Skeletal muscle satellite cell (primary cell): ENCODE measurements at regions not wholly inside any gene's neighbourhood (a gene's known extent, or its start where the extent isn't known, plus 50 kb on each side); places are given as distances from the start of the nearest gene placed in this dataset.

Source experiments
- H3K27me3 ChIP-seq: 2 replicates; pipeline ENCODE4 v1.7.0; 2013; ENCODE audit warnings: low read length; ENCODE audit not compliant: control insufficient read depth, insufficient read depth
- H3K36me3 ChIP-seq: 2 replicates; pipeline ENCODE4 v1.7.0; 2013; ENCODE audit warnings: mild to moderate bottlenecking, control low read depth, low read length; ENCODE audit not compliant: insufficient read depth
- H3K4me1 ChIP-seq: 2 replicates; pipeline ENCODE4 v1.7.0; 2013; ENCODE audit warnings: low read length; ENCODE audit not compliant: control insufficient read depth, insufficient read depth
- H3K4me2 ChIP-seq: 2 replicates; pipeline ENCODE4 v1.7.0; 2013; ENCODE audit warnings: mild to moderate bottlenecking, low read length
- H3K4me3 ChIP-seq: 2 replicates; pipeline ENCODE4 v1.7.0; 2013; ENCODE audit warnings: low read length
- H3K9ac ChIP-seq: 2 replicates; pipeline ENCODE4 v1.7.0; 2013; ENCODE audit warnings: mild to moderate bottlenecking, low read depth, low read length, moderate library complexity
- H3K9me3 ChIP-seq: replicated peaks from 2 replicates; pipeline ENCODE4 v1.7.0; 2013; ENCODE audit warnings: mild to moderate bottlenecking, control low read depth, low read length

GRCh38 chr5:124796495-124796894, 50.1 kb upstream of the ZNF608 start:
- H3K27me3 ChIP-seq = no peaks in the 10 kb centered on the region
- H3K4me1 ChIP-seq = peaks cover 2% of the 10 kb centered on the region
- H3K4me2 ChIP-seq = no peak overlapping the region
- H3K9me3 ChIP-seq = no peaks in the 10 kb centered on the region
- no peaks in the 10 kb centered on the region for H3K36me3 ChIP-seq
- H3K4me3 ChIP-seq = no peak overlapping the region
- no peak overlapping the region for H3K9ac ChIP-seq

- H3K27me3 ChIP-seq = no peaks in the 10 kb centered on the region
- H3K9me3 ChIP-seq = no peaks in the 10 kb centered on the region
- H3K4me3 ChIP-seq = no peak overlapping the region
- H3K9ac ChIP-seq = no peak overlapping the region
- H3K4me1 ChIP-seq = no peaks in the 10 kb centered on the region
- H3K4me2 ChIP-seq = no peak overlapping the region
- no peaks in the 10 kb centered on the region for H3K36me3 ChIP-seq
These were observed 51.2 kb upstream of the ZNF608 start for GRCh38 chr5:124797665-124798087.

GRCh38 chr5:124798890-124799289, 52.5 kb upstream of the ZNF608 start:
- Histone ChIP-seq H3K9me3 (no peaks in the 10 kb centered on the region), H3K9ac (no peak overlapping the region), H3K36me3 (no peaks in the 10 kb centered on the region), H3K4me1 (no peaks in the 10 kb centered on the region), H3K27me3 (no peaks in the 10 kb centered on the region), H3K4me2 (no peak overlapping the region), H3K4me3 (no peak overlapping the region)

GRCh38 chr5:124801551-124801950, 55.1 kb upstream of the ZNF608 start:
- Histone ChIP-seq H3K4me3 (no peak overlapping the region), H3K9ac (no peak overlapping the region), H3K4me2 (no peak overlapping the region)

GRCh38 chr5:124803617-124804323, 57.3 kb upstream of the ZNF608 start:
- peaks cover 4% of the 10 kb centered on the region for H3K4me1 ChIP-seq
- H3K36me3 ChIP-seq = no peaks in the 10 kb centered on the region
- no peak overlapping the region for H3K9ac ChIP-seq
- no peak overlapping the region for H3K4me2 ChIP-seq
- H3K27me3 ChIP-seq = no peaks in the 10 kb centered on the region
- H3K4me3 ChIP-seq = no peak overlapping the region
- no peaks in the 10 kb centered on the region for H3K9me3 ChIP-seq

More at GRCh38 chr5:124801551-124801950, 55.1 kb upstream of the ZNF608 start:
- H3K36me3 ChIP-seq = no peaks in the 10 kb centered on the region
- no peaks in the 10 kb centered on the region for H3K27me3 ChIP-seq
- no peaks in the 10 kb centered on the region for H3K9me3 ChIP-seq
- H3K4me1 ChIP-seq = peaks cover 4% of the 10 kb centered on the region

- Histone ChIP-seq H3K4me1 (peaks cover 4% of the 10 kb centered on the region), H3K9me3 (no peaks in the 10 kb centered on the region), H3K9ac (no peak overlapping the region)
These were observed 59.6 kb upstream of the ZNF608 start for GRCh38 chr5:124806026-124806372.

GRCh38 chr5:124806373-124807077, 60.1 kb upstream of the ZNF608 start:
- Histone ChIP-seq H3K4me3 (no peak overlapping the region), H3K9me3 (no peaks in the 10 kb centered on the region), H3K4me2 (no peak overlapping the region), H3K4me1 (peaks cover 4% of the 10 kb centered on the region), H3K36me3 (no peaks in the 10 kb centered on the region), H3K9ac (no peak overlapping the region), H3K27me3 (no peaks in the 10 kb centered on the region)

More at GRCh38 chr5:124806026-124806372, 59.6 kb upstream of the ZNF608 start:
- no peak overlapping the region for H3K4me3 ChIP-seq
- H3K36me3 ChIP-seq = no peaks in the 10 kb centered on the region
- no peaks in the 10 kb centered on the region for H3K27me3 ChIP-seq
- H3K4me2 ChIP-seq = no peak overlapping the region

GRCh38 chr5:124808842-124809268, 62.4 kb upstream of the ZNF608 start:
- no peaks in the 10 kb centered on the region for H3K27me3 ChIP-seq
- peaks cover 4% of the 10 kb centered on the region for H3K4me1 ChIP-seq
- no peak overlapping the region for H3K9ac ChIP-seq
- no peak overlapping the region for H3K4me3 ChIP-seq
- H3K9me3 ChIP-seq = no peaks in the 10 kb centered on the region
- H3K4me2 ChIP-seq = no peak overlapping the region
- no peaks in the 10 kb centered on the region for H3K36me3 ChIP-seq

- Histone ChIP-seq H3K9ac (no peak overlapping the region), H3K4me1 (peaks cover 4% of the 10 kb centered on the region), H3K9me3 (no peaks in the 10 kb centered on the region), H3K36me3 (no peaks in the 10 kb centered on the region), H3K4me2 (no peak overlapping the region), H3K27me3 (no peaks in the 10 kb centered on the region), H3K4me3 (no peak overlapping the region)
These were observed 64.1 kb upstream of the ZNF608 start for GRCh38 chr5:124810396-124811006.

GRCh38 chr5:124812771-124813358, 66.4 kb upstream of the ZNF608 start:
- Histone ChIP-seq H3K4me3 (no peak overlapping the region), H3K9ac (no peak overlapping the region), H3K4me2 (no peak overlapping the region), H3K4me1 (no peaks in the 10 kb centered on the region), H3K36me3 (no peaks in the 10 kb centered on the region), H3K9me3 (no peaks in the 10 kb centered on the region), H3K27me3 (no peaks in the 10 kb centered on the region)

GRCh38 chr5:124816381-124816780, 69.9 kb upstream of the ZNF608 start:
- no peaks in the 10 kb centered on the region for H3K36me3 ChIP-seq
- no peaks in the 10 kb centered on the region for H3K9me3 ChIP-seq
- H3K4me2 ChIP-seq = no peak overlapping the region
- no peak overlapping the region for H3K4me3 ChIP-seq
- no peaks in the 10 kb centered on the region for H3K4me1 ChIP-seq
- no peaks in the 10 kb centered on the region for H3K27me3 ChIP-seq
- no peak overlapping the region for H3K9ac ChIP-seq
